T-helper 1 cell treated with Interleukin-12 subunit alpha and Interleukin-12 subunit beta and Interleukin-4 antibody, amounts not matched to agents 30 μg/mL and 1 μg/mL, for 36 hours (primary cell): ENCODE measurements at regions not wholly inside any gene's neighbourhood (a gene's known extent, or its start where the extent isn't known, plus 50 kb on each side); places are given as distances from the start of the nearest gene placed in this dataset.

Source experiments
- H3K27ac Mint-ChIP-seq: one replicate; pipeline ENCODE4 v1.8.0; 2021; ENCODE audit warnings: mild to moderate bottlenecking, mixed read lengths
- H3K27me3 Mint-ChIP-seq: one replicate; pipeline ENCODE4 v1.8.0; 2021; ENCODE audit warnings: low read depth, mixed read lengths
- H3K36me3 Mint-ChIP-seq: one replicate; pipeline ENCODE4 v1.8.0; 2021; ENCODE audit warnings: low read depth, mixed read lengths
- H3K4me1 Mint-ChIP-seq: one replicate; pipeline ENCODE4 v1.8.0; 2021; ENCODE audit warnings: low read depth, mixed read lengths
- H3K4me3 Mint-ChIP-seq: one replicate; pipeline ENCODE4 v1.8.0; 2021; ENCODE audit warnings: mild to moderate bottlenecking, moderate library complexity, mixed read lengths
- H3K9me3 Mint-ChIP-seq: one replicate; pipeline ENCODE4 v1.8.0; 2021; ENCODE audit warnings: mixed read lengths

DNA sequence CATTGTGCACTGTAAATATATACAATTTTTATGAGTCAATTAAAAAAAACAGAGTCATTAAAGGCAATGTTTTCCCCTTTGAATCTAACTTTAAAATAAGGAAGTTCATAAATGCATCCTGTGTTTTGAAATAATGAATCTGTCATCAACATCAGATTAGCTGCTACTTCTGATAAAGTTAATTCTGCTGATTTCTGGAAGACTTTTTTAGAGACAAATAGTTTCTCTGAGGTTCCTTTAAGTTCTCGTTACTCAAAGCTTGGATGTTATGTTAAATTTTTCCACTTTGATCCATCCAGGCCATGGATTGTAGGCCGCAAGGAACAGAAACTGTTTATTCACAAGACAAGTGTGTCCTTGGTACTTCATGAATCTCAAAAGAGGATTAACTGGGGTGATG is 115.5 kb downstream of the CARTPT start:
- Mint-ChIP-seq H3K27ac (no peak overlapping the region), H3K36me3 (no peaks in the 10 kb centered on the region), H3K27me3 (no peaks in the 10 kb centered on the region), H3K4me1 (no peaks in the 10 kb centered on the region), H3K9me3 (no peaks in the 10 kb centered on the region), H3K4me3 (no peak overlapping the region)

- no peaks in the 10 kb centered on the region for H3K36me3 Mint-ChIP-seq
- H3K27me3 Mint-ChIP-seq, result no peaks in the 10 kb centered on the region
- no peaks in the 10 kb centered on the region for H3K4me1 Mint-ChIP-seq
- H3K9me3 Mint-ChIP-seq, result no peaks in the 10 kb centered on the region
- no peak overlapping the region for H3K27ac Mint-ChIP-seq
- no peak overlapping the region for H3K4me3 Mint-ChIP-seq
Measured at GRCh38 chr5:71836084-71836483, 117.0 kb downstream of the CARTPT start.

DNA sequence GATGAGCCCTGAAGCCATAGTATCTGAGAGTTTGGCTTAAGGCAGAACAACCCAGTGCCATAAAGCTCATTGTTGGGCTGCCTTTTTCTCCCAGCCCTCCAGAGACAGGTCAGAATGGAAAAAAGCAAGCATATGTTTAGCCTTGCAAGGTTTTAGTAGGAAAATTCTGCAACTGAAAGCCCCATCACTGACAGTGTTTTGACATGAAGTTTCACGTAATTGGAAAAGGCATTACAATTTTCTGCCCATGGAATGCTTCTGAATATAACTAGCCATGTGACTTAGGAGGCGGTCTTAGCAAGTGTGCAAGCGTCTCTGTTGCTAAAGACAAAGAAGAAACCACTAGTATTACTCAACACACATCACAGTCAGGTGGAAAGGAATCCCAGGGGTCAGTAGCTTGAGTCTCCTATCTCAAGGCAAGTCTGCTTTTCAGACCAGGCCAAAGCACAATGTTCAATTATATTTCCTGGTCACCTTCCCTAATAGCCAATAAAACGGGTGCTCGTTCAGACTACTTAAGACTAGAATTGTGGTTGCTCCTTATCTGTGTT is 117.6 kb downstream of the CARTPT start:
- H3K27ac Mint-ChIP-seq, result no peak overlapping the region
- H3K9me3 Mint-ChIP-seq, result no peaks in the 10 kb centered on the region
- H3K4me1 Mint-ChIP-seq, result no peaks in the 10 kb centered on the region
- no peaks in the 10 kb centered on the region for H3K27me3 Mint-ChIP-seq
- H3K36me3 Mint-ChIP-seq, result no peaks in the 10 kb centered on the region
- no peak overlapping the region for H3K4me3 Mint-ChIP-seq

GRCh38 chr5:71838286-71838685 is 119.2 kb downstream of the CARTPT start:
- Mint-ChIP-seq H3K4me1 (no peaks in the 10 kb centered on the region), H3K36me3 (no peaks in the 10 kb centered on the region), H3K9me3 (no peaks in the 10 kb centered on the region), H3K27ac (no peak overlapping the region), H3K4me3 (no peak overlapping the region), H3K27me3 (no peaks in the 10 kb centered on the region)

DNA sequence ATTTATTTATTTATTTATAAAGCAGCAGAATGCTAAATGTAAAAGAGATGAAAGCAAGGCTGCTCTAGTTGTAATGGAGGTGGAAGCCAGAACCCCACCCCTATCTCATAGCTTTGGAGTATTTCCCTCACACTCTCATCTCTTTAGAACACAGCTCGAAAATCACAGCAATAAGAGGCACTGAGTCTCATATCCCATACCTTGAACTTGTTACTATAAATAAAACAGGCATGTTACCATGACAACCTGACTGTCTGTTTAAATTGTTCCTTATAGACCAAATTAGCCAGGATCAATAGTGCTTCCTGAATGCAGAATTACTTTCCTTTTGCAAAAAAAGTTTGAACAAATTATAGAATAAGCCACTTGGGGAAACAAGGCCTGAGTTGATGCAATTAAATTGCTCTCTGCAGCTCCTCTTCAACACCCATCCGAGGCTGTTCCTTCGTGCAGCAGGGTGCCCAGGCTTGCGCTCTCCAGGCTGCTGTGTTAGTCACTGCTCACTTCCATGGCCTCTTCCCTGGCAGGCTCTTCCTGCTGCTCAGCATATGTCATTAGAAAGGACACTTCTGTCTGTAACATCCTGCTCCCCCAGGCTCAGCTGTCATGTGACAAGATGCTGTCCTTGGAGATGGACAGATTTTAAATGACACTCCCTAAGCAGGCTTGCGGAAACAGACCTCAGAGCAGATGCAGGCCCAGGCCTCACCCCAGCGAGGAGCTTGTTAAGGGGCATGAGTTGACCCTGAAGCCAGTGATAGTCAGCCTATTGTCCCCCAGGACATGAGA is 120.2 kb downstream of the CARTPT start:
- Mint-ChIP-seq H3K36me3 (no peaks in the 10 kb centered on the region), H3K27ac (no peak overlapping the region), H3K9me3 (no peaks in the 10 kb centered on the region), H3K27me3 (no peaks in the 10 kb centered on the region), H3K4me3 (no peak overlapping the region), H3K4me1 (no peaks in the 10 kb centered on the region)

DNA sequence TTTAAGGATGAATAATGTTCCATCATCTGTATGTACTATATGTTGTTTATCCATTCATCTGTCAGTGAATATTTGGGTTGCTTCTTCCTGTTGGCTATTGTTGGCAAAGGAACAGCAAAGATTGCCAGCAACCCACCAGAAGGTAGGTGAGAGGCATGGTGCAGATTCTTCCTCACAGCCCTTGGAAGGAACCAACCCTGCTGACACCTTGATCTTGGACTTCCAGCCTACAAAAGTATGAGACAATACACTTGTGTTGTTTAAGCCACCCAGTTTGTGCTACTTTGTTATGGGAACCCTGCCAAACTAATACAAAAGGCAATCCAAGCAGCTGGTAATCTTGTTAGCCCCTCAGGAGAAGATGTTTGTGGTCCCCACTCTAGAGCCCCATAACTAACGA is 122.0 kb downstream of the CARTPT start:
- Mint-ChIP-seq H3K9me3 (no peaks in the 10 kb centered on the region), H3K4me3 (no peak overlapping the region), H3K4me1 (no peaks in the 10 kb centered on the region), H3K27ac (no peak overlapping the region), H3K27me3 (no peaks in the 10 kb centered on the region), H3K36me3 (no peaks in the 10 kb centered on the region)

- peaks cover 5% of the 10 kb centered on the region for H3K27me3 Mint-ChIP-seq
- no peak overlapping the region for H3K27ac Mint-ChIP-seq
- no peak overlapping the region for H3K4me3 Mint-ChIP-seq
- no peaks in the 10 kb centered on the region for H3K9me3 Mint-ChIP-seq
- no peaks in the 10 kb centered on the region for H3K4me1 Mint-ChIP-seq
- H3K36me3 Mint-ChIP-seq, result no peaks in the 10 kb centered on the region
Measured at GRCh38 chr5:71843111-71843510, 124.0 kb downstream of the CARTPT start.

GRCh38 chr5:71844862-71845261 is 125.8 kb downstream of the CARTPT start:
- Mint-ChIP-seq H3K27ac (no peak overlapping the region), H3K27me3 (peaks cover 5% of the 10 kb centered on the region), H3K4me1 (no peaks in the 10 kb centered on the region), H3K4me3 (no peak overlapping the region), H3K36me3 (no peaks in the 10 kb centered on the region), H3K9me3 (peaks cover 13% of the 10 kb centered on the region)

GRCh38 chr5:71859515-71859914 is 140.4 kb downstream of the CARTPT start:
- H3K4me3 Mint-ChIP-seq, result no peak overlapping the region
- peaks cover 6% of the 10 kb centered on the region for H3K9me3 Mint-ChIP-seq
- no peak overlapping the region for H3K27ac Mint-ChIP-seq
- H3K27me3 Mint-ChIP-seq, result peaks cover 4% of the 10 kb centered on the region
- no peaks in the 10 kb centered on the region for H3K4me1 Mint-ChIP-seq
- H3K36me3 Mint-ChIP-seq, result no peaks in the 10 kb centered on the region

DNA sequence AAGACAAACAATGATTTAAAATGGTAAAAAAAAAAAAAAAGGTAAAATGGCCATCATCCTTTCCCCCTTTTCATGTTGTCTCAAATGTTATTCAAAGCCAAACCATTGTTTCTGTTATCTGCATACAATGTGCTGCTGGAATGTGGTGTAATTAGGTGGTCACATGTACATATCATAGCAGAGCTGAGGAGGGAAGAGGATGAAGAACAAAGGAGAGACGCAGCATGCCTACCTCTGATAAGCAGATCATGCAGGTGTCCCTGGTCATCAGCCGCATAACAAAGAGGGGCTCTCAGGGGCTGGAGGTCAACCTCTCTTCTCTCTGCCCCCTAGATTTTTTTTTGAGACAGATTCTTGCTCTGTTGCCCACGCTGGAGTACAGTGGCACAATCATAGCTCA is 141.0 kb downstream of the CARTPT start:
- peaks cover 5% of the 10 kb centered on the region for H3K9me3 Mint-ChIP-seq
- peaks cover 4% of the 10 kb centered on the region for H3K27me3 Mint-ChIP-seq
- no peak overlapping the region for H3K27ac Mint-ChIP-seq
- no peak overlapping the region for H3K4me3 Mint-ChIP-seq
- H3K36me3 Mint-ChIP-seq, result no peaks in the 10 kb centered on the region
- H3K4me1 Mint-ChIP-seq, result no peaks in the 10 kb centered on the region

- no peak overlapping the region for H3K4me3 Mint-ChIP-seq
- H3K36me3 Mint-ChIP-seq, result no peaks in the 10 kb centered on the region
- H3K9me3 Mint-ChIP-seq, result peaks cover under 1% of the 10 kb centered on the region
- peaks cover 4% of the 10 kb centered on the region for H3K27me3 Mint-ChIP-seq
- no peaks in the 10 kb centered on the region for H3K4me1 Mint-ChIP-seq
- H3K27ac Mint-ChIP-seq, result no peak overlapping the region
Measured at GRCh38 chr5:71861682-71862081, 142.6 kb downstream of the CARTPT start.

DNA sequence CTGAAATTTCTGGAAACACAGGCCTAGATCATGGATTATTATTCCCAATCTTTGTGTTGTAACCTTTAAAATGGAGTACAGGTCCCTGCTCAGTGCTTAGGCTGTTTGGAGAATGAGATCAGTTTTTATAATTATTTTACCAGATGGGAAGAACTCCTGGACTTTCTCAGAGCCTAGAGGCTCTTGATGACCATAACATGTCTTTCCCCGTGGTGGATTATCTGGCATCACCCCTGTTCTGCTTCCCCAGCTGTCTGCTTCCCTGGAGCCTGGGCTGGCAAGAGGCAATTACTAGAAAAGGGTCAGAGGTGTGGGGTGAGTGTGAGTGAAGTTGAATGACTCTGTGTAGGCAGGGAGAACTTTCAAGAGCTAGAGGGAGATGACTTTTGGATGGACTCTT is 143.0 kb downstream of the CARTPT start:
- H3K27me3 Mint-ChIP-seq, result peaks cover 4% of the 10 kb centered on the region

DNA sequence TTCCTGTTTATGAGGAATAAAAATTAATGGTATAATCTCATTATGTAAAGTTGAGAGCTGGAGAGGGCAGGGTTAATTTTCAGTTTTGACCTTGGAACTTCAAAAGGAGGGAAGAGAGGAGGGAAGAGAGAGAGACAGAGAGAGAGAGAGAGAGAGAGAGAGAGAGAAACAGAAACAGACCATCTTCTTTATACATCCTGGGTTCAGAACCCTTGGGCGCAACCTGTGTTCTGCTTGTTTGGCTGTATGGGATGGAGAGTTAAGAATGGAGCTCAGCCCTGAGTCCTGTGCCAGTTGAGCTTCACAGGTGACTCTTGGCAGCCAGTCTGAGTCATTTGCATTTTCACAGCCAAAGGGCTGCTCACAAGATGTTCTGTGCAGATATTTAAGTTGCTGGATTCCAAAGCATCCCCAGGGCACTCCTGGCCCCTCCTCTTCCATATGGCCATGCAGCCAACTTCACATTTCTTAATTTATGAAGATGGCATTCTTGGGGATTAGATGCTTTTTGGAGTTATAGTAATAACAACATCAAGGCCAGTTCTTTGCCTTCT is 143.5 kb downstream of the CARTPT start:
- Mint-ChIP-seq H3K4me3 (no peak overlapping the region), H3K27ac (no peak overlapping the region), H3K9me3 (no peaks in the 10 kb centered on the region), H3K4me1 (no peaks in the 10 kb centered on the region), H3K36me3 (no peaks in the 10 kb centered on the region), H3K27me3 (peaks cover 4% of the 10 kb centered on the region)

More for the DNA sequence above, 143.0 kb downstream of the CARTPT start:
- Mint-ChIP-seq H3K4me3 (no peak overlapping the region), H3K9me3 (no peaks in the 10 kb centered on the region), H3K27ac (no peak overlapping the region), H3K4me1 (no peaks in the 10 kb centered on the region), H3K36me3 (no peaks in the 10 kb centered on the region)

DNA sequence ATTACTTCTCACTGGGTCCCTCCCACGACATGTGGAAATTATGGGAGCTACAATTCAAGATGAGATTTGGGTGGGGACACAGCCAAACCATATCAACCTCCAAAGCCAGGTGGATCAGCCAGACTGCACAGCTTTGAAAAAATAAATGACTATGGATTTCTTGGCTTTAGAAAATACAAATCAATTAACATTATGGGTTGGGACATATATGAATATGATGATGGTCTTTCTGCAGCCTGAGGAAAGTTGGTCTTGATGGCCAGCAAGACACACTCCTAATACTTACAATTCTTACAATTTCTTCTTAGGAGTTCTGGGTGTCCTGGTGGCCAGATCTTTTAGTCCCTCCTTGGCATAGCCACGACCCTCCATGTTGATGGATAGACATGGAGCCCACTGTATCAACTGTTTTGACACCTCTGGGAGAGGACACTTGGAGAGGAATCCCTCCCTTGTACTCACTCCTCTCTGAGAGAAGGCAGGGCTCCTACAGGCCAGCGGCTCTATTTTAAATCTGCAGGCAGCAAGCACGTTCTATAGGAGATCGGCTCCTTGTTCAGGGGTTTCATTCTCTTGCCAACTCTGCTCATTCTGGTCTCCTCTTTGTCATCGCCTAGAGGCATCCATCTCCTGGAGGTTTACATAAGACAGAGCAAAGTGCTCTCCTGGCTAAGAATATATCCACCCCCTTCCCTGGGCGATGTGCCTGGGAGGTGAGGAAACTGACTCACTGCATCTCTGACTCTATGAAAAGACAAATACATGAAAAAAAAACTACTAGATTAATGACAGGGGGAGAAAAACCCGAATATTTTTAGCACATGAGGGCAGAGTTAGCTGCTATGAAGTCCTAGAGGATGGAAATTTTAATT is 145.9 kb downstream of the CARTPT start:
- Mint-ChIP-seq H3K4me3 (no peak overlapping the region), H3K27me3 (peaks cover 8% of the 10 kb centered on the region), H3K9me3 (no peaks in the 10 kb centered on the region), H3K4me1 (no peaks in the 10 kb centered on the region), H3K27ac (no peak overlapping the region), H3K36me3 (no peaks in the 10 kb centered on the region)
